ENCODE measurements at regions not wholly inside any gene's neighbourhood (a gene's known extent, or its start where the extent isn't known, plus 50 kb on each side); places are given as distances from the start of the nearest gene placed in this dataset.
A peak's percentile ranks its signal among the peaks of the same experiment; 100 is the strongest.

DNA sequence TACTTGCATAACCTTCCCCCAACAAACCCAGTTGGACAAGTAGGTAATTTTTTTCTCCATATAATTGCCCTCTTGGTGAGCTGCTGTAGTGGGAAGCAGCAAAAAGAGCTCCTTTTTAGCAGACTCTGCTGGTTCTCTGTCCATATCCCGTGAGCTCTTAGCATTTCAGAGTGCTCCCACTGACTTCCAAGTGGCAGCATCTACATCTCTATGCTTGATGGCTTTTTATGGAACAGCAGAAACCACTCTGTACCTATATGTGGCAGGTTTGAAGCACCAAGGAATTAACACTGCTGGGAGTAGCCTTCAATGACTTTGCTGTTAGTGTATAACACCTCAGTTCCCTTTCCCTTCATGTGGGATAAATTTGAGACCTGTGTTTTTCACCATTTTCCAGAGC is 168.4 kb upstream of the NHS start:
- no peak for DNase-seq (ENCODE audit: low read depth in 4 of 4, low spot score in 3 of 4)

DNA sequence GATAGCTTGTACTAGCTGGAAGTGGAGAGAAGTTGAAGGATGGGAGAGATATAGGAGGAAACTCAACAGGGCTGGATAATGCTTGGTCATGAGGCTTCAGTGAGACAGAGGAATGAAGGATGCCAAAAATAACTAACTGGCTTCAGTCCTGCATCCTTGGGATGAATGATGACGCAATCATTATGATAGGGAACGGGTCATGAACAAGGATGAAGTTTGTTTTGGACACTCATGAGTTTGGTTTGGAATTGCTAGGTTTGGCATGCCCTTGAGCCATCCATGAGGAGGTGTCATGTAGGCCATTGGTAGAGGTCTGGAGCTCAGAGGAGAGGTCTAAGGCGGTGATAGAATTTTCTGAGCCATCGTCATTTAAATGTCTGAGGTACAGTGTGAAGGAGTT is 160.0 kb upstream of the NHS start:
- DNase-seq (ENCODE audit: low read depth in 4 of 4, low spot score in 3 of 4), result no peak

GRCh38 chrX:17226736-17227135 is 148.3 kb upstream of the NHS start:
- DNase-seq (ENCODE audit: low read depth in 4 of 4, low spot score in 3 of 4), result no peak

DNA sequence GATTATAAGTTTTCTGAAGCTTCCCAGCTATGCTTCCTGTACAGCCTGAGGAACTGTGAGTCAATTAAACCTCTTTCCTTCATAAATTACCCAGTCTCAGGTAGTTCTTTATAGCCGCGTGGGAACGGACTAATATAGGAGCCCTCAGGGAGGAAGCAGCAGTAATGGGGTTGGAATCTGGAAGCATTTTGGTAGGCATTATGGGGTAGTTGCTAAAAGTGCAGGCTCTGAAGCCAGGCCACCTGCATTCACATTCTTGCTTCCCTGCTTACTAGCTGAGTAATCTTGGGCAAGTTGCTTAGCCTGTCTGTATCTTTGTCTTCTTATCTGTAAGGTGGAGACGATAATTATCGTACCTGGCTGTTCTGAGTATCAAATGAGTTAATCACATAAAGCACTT is 137.9 kb upstream of the NHS start:
- DNase-seq (ENCODE audit: low read depth in 4 of 4, low spot score in 3 of 4), result no peak

- DNase-seq (ENCODE audit: low read depth in 4 of 4, low spot score in 3 of 4), result peak; percentile 20 to 30 (median 22)
These were observed 132.5 kb upstream of the NHS start for GRCh38 chrX:17242470-17242869.

DNA sequence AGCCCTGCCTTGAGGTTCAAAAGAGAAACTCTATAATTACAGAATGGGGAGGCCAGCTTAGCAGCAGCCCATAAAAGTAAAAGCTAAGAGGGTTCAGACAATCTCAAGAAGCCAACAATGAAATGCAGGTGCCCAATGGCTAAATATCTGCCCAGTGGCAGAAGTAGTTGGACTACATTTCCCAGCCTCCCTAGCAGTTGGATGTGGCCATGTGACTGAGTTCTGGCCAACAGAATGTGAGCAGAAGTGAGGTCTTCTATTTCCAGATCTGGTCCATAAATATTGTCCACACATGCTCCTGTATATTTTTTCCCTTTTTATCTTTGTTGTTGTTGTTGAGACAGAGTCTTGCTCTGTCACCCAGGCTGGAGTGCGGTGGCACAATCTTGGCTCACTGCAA is 127.9 kb upstream of the NHS start:
- no peak for DNase-seq (ENCODE audit: low read depth in 4 of 4, low spot score in 3 of 4)

- no peak for DNase-seq (ENCODE audit: low read depth in 4 of 4, low spot score in 3 of 4)
These were observed 112.9 kb upstream of the NHS start for GRCh38 chrX:17262123-17262522.

GRCh38 chrX:17266136-17266535 is 108.9 kb upstream of the NHS start:
- DNase-seq (ENCODE audit: low read depth in 4 of 4, low spot score in 3 of 4), result no peak

- no peak for DNase-seq (ENCODE audit: low read depth in 4 of 4, low spot score in 3 of 4)
These were observed 96.0 kb upstream of the NHS start for GRCh38 chrX:17278961-17279360.

- no peak for DNase-seq (ENCODE audit: low read depth in 4 of 4, low spot score in 3 of 4)
These were observed 89.0 kb upstream of the NHS start for GRCh38 chrX:17285983-17286382.

DNA sequence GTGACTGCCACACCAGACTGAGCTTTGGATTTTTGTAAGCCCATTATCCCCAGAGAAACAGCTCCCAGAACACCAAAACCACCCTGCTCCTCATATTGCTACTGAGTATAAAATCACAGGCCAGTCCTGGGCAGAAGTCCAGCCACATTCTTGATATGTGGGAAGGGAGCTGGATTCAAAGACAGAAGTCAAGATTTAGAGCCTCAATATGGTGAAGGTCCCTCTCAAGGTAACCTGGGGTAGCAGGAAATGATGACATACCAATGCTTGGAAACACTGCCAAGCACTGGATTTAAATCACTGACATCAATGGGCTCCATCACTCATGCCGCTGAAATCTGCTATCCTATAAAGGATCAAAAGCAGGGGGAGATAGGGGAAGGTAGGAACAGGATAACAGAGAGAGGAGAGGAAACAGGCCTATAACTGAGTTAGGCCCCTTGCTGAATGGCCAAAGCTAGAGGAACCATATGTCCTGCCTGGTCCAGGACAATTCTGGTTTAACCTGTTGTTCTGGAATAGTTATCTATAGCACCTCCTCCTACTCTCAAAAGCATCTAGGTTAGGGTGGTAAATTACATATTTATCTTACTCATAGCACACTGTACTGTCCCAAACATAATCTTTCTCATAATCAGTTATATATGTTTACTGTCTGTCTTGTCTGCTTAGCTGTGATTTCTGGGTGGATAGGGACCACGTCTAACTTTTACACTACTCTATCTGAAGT is 83.7 kb upstream of the NHS start:
- no peak for DNase-seq (ENCODE audit: low read depth in 4 of 4, low spot score in 3 of 4)

GRCh38 chrX:17292111-17292527 is 82.9 kb upstream of the NHS start:
- DNase-seq (ENCODE audit: low read depth in 4 of 4, low spot score in 3 of 4), result no peak

DNA sequence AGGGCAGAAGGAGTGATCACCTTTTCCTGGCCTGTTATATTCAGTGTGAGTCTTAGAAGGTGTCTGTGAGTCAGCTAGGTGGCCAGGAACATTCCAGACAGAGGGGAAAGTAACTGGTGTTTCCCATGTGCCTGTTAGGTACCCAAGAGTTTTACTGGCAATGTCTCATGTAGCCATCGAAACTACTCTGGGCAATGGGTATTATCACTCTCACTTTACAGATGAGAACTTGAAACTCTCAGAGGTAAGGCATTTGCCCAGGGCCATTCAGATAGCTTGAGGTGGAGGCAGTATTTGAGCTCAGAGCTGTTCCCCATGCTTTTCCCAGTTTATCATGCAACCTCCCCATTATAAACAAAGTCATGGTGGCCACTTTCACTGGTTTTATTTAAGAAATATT is 80.4 kb upstream of the NHS start:
- no peak for DNase-seq (ENCODE audit: low read depth in 4 of 4, low spot score in 3 of 4)

DNA sequence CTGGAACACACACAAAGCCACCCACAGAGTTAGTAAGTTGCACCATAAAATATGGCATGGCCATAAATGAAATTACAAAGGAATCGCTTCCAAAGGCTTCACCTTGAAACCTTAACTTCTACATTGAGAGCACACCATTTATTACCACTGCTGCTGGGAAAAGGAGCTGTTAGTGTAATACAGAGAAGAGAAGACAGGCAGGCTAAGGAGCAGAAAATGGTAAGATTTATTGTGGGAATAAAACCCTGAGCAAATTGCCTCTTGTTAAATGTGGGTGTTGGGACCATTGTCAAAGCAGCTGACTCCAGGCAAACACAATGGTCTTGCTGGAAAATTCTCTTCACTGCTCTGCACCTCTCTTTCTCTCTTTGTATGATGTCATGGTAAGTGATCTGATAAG is 79.2 kb upstream of the NHS start:
- DNase-seq (ENCODE audit: low read depth in 4 of 4, low spot score in 3 of 4), result no peak

DNA sequence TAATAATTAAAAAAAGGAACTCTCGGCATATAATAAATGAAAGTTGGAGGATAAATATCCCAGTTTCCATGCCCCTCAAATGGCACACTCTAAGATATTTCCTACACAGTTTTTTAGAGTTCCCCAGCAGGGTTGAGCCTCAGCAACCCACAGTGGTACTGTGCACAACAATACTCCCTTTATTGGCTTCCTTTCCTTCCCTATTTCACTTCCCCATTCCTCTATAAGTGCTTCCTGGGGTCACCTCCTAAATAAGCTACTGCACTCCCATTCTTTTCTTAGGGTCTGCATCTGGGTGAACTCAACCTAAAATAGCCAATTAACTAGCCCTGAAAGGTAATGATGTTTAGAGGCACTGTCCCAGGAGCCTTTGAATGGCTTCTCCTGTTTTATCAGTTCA is 76.4 kb upstream of the NHS start:
- no peak for DNase-seq (ENCODE audit: low read depth in 4 of 4, low spot score in 3 of 4)

DNA sequence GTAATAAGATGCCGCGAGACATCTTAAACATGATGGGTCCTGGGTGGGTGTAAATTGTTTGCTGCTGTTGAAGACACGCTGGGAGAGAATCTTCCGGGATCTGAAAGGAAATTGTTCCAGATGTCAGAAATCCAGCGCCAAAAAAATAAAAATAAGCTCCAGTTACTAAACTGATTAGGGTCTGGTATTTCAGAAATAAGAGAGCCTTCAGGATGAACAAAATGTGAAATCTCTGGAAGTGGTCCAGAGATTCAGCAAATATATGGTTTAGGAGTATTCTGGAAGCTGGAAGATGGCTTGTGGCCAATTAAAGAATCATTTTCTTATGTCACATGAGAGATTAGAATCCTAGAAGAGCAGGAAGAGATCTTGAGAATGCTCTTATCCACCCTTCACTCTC is 75.8 kb upstream of the NHS start:
- DNase-seq (ENCODE audit: low read depth in 4 of 4, low spot score in 3 of 4), result no peak

DNA sequence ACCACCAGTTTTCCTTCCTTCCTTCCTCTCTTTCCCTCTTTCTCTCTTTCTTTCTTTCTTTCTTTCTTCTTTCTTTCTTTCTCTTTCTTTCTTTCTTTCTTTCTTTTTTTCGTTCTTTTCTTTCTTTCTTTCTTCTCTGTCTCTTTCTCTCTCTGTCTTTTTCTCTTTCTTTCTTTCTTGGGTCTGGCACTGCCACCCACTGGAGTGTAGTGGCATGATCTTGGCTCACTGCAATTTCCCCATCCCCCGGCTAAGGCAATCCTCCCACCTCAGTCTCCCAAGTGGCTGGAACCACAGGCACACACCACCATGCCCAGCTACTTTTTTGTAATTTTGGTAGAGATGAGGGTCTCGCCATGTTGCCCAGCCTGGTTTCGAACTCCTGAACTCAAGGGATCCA is 51.6 kb upstream of the NHS start:
- DNase-seq (ENCODE audit: low read depth in 4 of 4, low spot score in 3 of 4), result no peak
